ENCODE measurements at regions not wholly inside any gene's neighbourhood (a gene's known extent, or its start where the extent isn't known, plus 50 kb on each side); places are given as distances from the start of the nearest gene placed in this dataset.

DNA sequence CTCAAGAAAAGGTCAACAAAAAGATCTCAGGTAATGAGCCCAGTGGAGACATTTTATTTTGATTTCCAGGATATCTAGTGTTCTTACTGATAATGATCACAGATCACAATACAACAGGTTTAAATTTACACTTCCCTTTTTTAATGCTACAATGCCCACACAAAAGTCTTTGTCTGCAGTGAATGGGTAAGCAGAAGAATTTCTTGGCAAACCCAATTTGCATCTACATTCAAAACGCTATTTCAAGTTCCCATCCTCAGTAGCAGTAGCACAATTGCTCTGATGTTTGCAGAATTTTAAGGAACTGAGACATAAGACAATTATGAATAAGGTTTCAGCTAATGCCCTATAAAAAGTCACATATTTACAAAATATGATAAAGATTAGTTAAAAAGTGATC, 929.4 kb upstream of the PIK3C3 start (continued):
- no peak for TF ChIP-seq CEBPB (IDR thresholded peaks at IDR 0.05; ENCODE audit: borderline replicate concordance in 1 of 2, low read depth in 2 of 2, low read length in 2 of 2)
- no peak for TF ChIP-seq JUND (IDR thresholded peaks at IDR 0.05; ENCODE audit: low read depth, low read length)
- no peak for TF ChIP-seq REST (IDR thresholded peaks at IDR 0.05; ENCODE audit: low read depth, low read length)
- no peak; a peak in 1 of 4 replicates for TF ChIP-seq BHLHE40 (IDR thresholded peaks at IDR 0.05; ENCODE audit: borderline replicate concordance in 1 of 2, low read depth in 2 of 2, low read length in 1 of 2)
- TF ChIP-seq, protein P1, sequence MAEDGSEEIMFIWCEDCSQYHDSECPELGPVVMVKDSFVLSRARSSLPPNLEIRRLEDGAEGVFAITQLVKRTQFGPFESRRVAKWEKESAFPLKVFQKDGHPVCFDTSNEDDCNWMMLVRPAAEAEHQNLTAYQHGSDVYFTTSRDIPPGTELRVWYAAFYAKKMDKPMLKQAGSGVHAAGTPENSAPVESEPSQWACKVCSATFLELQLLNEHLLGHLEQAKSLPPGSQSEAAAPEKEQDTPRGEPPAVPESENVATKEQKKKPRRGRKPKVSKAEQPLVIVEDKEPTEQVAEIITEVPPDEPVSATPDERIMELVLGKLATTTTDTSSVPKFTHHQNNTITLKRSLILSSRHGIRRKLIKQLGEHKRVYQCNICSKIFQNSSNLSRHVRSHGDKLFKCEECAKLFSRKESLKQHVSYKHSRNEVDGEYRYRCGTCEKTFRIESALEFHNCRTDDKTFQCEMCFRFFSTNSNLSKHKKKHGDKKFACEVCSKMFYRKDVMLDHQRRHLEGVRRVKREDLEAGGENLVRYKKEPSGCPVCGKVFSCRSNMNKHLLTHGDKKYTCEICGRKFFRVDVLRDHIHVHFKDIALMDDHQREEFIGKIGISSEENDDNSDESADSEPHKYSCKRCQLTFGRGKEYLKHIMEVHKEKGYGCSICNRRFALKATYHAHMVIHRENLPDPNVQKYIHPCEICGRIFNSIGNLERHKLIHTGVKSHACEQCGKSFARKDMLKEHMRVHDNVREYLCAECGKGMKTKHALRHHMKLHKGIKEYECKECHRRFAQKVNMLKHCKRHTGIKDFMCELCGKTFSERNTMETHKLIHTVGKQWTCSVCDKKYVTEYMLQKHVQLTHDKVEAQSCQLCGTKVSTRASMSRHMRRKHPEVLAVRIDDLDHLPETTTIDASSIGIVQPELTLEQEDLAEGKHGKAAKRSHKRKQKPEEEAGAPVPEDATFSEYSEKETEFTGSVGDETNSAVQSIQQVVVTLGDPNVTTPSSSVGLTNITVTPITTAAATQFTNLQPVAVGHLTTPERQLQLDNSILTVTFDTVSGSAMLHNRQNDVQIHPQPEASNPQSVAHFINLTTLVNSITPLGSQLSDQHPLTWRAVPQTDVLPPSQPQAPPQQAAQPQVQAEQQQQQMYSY (CRISPR knock-in tag; IDR thresholded peaks at IDR 0.05), result no peak
- no peak for TF ChIP-seq CHD2 (IDR thresholded peaks at IDR 0.05; ENCODE audit: borderline replicate concordance, low read depth, low read length)
- TF ChIP-seq ZNF274 (IDR thresholded peaks at IDR 0.05; ENCODE audit: insufficient read depth, insufficient read length), result no peak
- peak; percentile 90 for TF ChIP-seq MTA2 (IDR thresholded peaks at IDR 0.05; ENCODE audit: low read depth)

Measured in GM12878 (cell line).